B cell (primary cell): ENCODE measurements at regions not wholly inside any gene's neighbourhood (a gene's known extent, or its start where the extent isn't known, plus 50 kb on each side); places are given as distances from the start of the nearest gene placed in this dataset.

Source experiments
- ATAC-seq: fragments of 200-7000 bp; cut with Tn5 transposase; one replicate; pipeline ENCODE4 v1.10.0; 2021; ENCODE audit warnings: low read depth, mild to moderate bottlenecking, moderate number of reproducible peaks, moderate library complexity
- CTCF ChIA-PET: fragments of 350-600 bp; sonication (Branson Sonifier 250); formaldehyde crosslinking; loops from one replicate; lab custom pipeline; 2021; ENCODE audit warnings: antibody characterized with exemption, inconsistent platforms; lab: Charles Lee
- POLR2A ChIA-PET: fragments of 350-600 bp; sonication (Branson Sonifier 250); formaldehyde crosslinking; loops from one replicate; lab custom pipeline; 2021; ENCODE audit warnings: antibody characterized with exemption; lab: Charles Lee
- DNase-seq: peaks from one replicate; pipeline ENCODE4 v3.0.0; 2013
- H2AFZ ChIP-seq: 2 replicates; pipeline ENCODE4 v1.6.1; 2012; ENCODE audit warnings: mild to moderate bottlenecking, low read depth, low read length; ENCODE audit not compliant: insufficient read depth, poor library complexity, severe bottlenecking
- H3K27ac ChIP-seq, 2 donors: 1 replicate in 1 of 2; 2 replicates in 1 of 2; pipeline ENCODE4 v1.5.1; 2012 to 2013; ENCODE audit warnings: low read length in 2 of 2, mild to moderate bottlenecking in 2 of 2, moderate library complexity in 1 of 2
- H3K27me3 ChIP-seq, 4 experiments: fragments of 200-600 bp in 1 of 4; sonication (generic) in 1 of 4; replicated peaks in 1 of 4; 1 replicate in 2 of 4; 2 replicates in 2 of 4; pipeline versions ENCODE4 v1.6.1 to v1.7.0; 2013 to 2016; ENCODE audit warnings: low read length in 3 of 4, mild to moderate bottlenecking in 2 of 4, mixed read lengths in 1 of 4, moderate library complexity in 1 of 4; ENCODE audit not compliant: insufficient read depth in 4 of 4, control insufficient read depth in 3 of 4; ENCODE audit errors: control extremely low read depth in 1 of 4
- H3K36me3 ChIP-seq, 2 experiments: replicated peaks in 1 of 2; 1 replicate in 1 of 2; 2 replicates in 1 of 2; pipeline versions ENCODE4 v1.6.1 to v1.7.1; 2013; ENCODE audit warnings: low read length in 1 of 2; ENCODE audit not compliant: insufficient read depth in 2 of 2, control insufficient read depth in 1 of 2; ENCODE audit errors: control extremely low read depth in 1 of 2, extremely low read depth in 1 of 2
- H3K4me1 ChIP-seq, 2 donors: fragments of 200-600 bp in 1 of 2; sonication (generic) in 1 of 2; 1 replicate in 1 of 2; 2 replicates in 1 of 2; pipeline versions ENCODE4 v1.5.1 to v1.6.1; 2013 to 2017; ENCODE audit warnings: low read length in 2 of 2; ENCODE audit not compliant: control insufficient read depth in 2 of 2, insufficient read depth in 2 of 2
- H3K4me2 ChIP-seq: replicated peaks from 2 replicates; pipeline ENCODE3; 2012; ENCODE audit warnings: mild to moderate bottlenecking, low read depth, low read length; ENCODE audit not compliant: poor library complexity, severe bottlenecking
- H3K4me3 ChIP-seq, 5 experiments: fragments of 200-600 bp in 1 of 5; sonication (generic) in 1 of 5; 1 replicate in 3 of 5; 2 replicates in 2 of 5; pipeline versions ENCODE4 v1.5.1 to v1.7.0; 2011 to 2016; ENCODE audit warnings: low read length in 4 of 5, mild to moderate bottlenecking in 4 of 5, low read depth in 2 of 5, control low read depth in 1 of 5, moderate library complexity in 1 of 5; ENCODE audit not compliant: insufficient read depth in 1 of 5; ENCODE audit errors: control extremely low read depth in 1 of 5, extremely low read depth in 1 of 5
- H3K79me2 ChIP-seq: fragments of 200-600 bp; sonication (generic); one replicate; pipeline ENCODE4 v1.6.0; 2016; ENCODE audit warnings: low read length; ENCODE audit not compliant: control insufficient read depth, insufficient read depth
- H3K9ac ChIP-seq: fragments of 200-600 bp; sonication (generic); 2 replicates; pipeline ENCODE4 v1.6.1; 2017; ENCODE audit warnings: mild to moderate bottlenecking, low read length, moderate library complexity
- H3K9me3 ChIP-seq, 3 donors: one replicate each; pipeline versions ENCODE4 v1.6.1 to v1.7.1; 2013; ENCODE audit warnings: low read length in 2 of 3; ENCODE audit not compliant: control insufficient read depth in 2 of 3, insufficient read depth in 1 of 3; ENCODE audit errors: control extremely low read depth in 1 of 3
- H4K20me1 ChIP-seq: 2 replicates; pipeline ENCODE4 v1.6.0; 2012; ENCODE audit warnings: mild to moderate bottlenecking, low read length; ENCODE audit not compliant: insufficient read depth, control insufficient read depth, poor library complexity, severe bottlenecking
- H3K27ac Mint-ChIP-seq: one replicate; pipeline ENCODE4 v1.8.0; 2021; ENCODE audit warnings: mixed read lengths
- H3K27me3 Mint-ChIP-seq: one replicate; pipeline ENCODE4 v1.8.0; 2021; ENCODE audit warnings: mixed read lengths
- H3K4me1 Mint-ChIP-seq: one replicate; pipeline ENCODE4 v1.8.0; 2021; ENCODE audit warnings: mixed read lengths
- H3K4me3 Mint-ChIP-seq: one replicate; pipeline ENCODE4 v1.8.0; 2021; ENCODE audit warnings: mixed read lengths
- H3K9me3 Mint-ChIP-seq: one replicate; pipeline ENCODE4 v1.8.0; 2022; ENCODE audit warnings: mixed read lengths; ENCODE audit not compliant: insufficient read depth
- CTCF ChIP-seq: fragments of 200-600 bp; IDR thresholded peaks from one replicate; pipeline ENCODE4 v1.8.0; 2022; ENCODE audit warnings: antibody characterized with exemption, mild to moderate bottlenecking
- EZH2 ChIP-seq: IDR thresholded peaks from 2 replicates; pipeline ENCODE4 v1.6.1; 2012; ENCODE audit warnings: borderline replicate concordance, low read depth, mild to moderate bottlenecking, moderate library complexity, low read length; ENCODE audit not compliant: insufficient read depth, poor library complexity, severe bottlenecking
- WGBS: methylation state at CpG from one replicate; pipeline ENCODE4 v1.1.5; 2013; ENCODE audit warnings: missing lambda C conversion rate; ENCODE audit not compliant: insufficient coverage; 5-methylcytosine and 5-hydroxymethylcytosine counted together
- intact Hi-C: fragments of 100-400 bp; cut with micrococcal nuclease; formaldehyde crosslinking; loops from one replicate; pipeline ENCODE4 v1.10.0; 2022

GRCh38 chr6:114649298-114649697, 306.5 kb upstream of the HS3ST5 start:
- no peak for ATAC-seq
- no peaks in the 10 kb centered on the region for H3K4me1 Mint-ChIP-seq
- H3K27me3 Mint-ChIP-seq, result no peaks in the 10 kb centered on the region
- TF ChIP-seq EZH2 (no peak), CTCF (no peak)
- H3K4me3 ChIP-seq, result no peak overlapping the region
- H3K79me2 ChIP-seq, result no peaks in the 10 kb centered on the region
- H3K4me1 ChIP-seq, result no peaks in the 10 kb centered on the region
- H3K27me3 ChIP-seq, result no peaks in the 10 kb centered on the region
- no peak overlapping the region for H3K4me2 ChIP-seq
- ChIA-PET POLR2A (no interaction called here), CTCF (no interaction called here)
- no peaks in the 10 kb centered on the region for H3K36me3 ChIP-seq
- peaks cover 2% of the 10 kb centered on the region for H3K9me3 Mint-ChIP-seq
- no peak overlapping the region for H3K27ac Mint-ChIP-seq
- no peak overlapping the region for H3K9ac ChIP-seq
- 80% methylated on average over 1 of the region's 2 CpGs for WGBS
- H3K9me3 ChIP-seq, result no peaks in the 10 kb centered on the region
- no peak overlapping the region for H3K4me3 Mint-ChIP-seq
- no peak overlapping the region for H3K27ac ChIP-seq
- DNase-seq, result no peak
- no peak overlapping the region for H2AFZ ChIP-seq
- H4K20me1 ChIP-seq, result no peaks in the 10 kb centered on the region
- intact Hi-C loops, result no loop called here

GRCh38 chr6:114648847-114649246, 306.0 kb upstream of the HS3ST5 start:
- H3K79me2 ChIP-seq, result no peaks in the 10 kb centered on the region
- no peak overlapping the region for H3K27ac ChIP-seq
- no peaks in the 10 kb centered on the region for H4K20me1 ChIP-seq
- no peak for ATAC-seq
- no peak for DNase-seq
- no peaks in the 10 kb centered on the region for H3K27me3 ChIP-seq
- H3K4me3 Mint-ChIP-seq, result no peak overlapping the region
- no peak overlapping the region for H3K9ac ChIP-seq
- H3K27ac Mint-ChIP-seq, result no peak overlapping the region
- 73% methylated on average over 1 of the region's 2 CpGs for WGBS
- H3K9me3 ChIP-seq, result no peaks in the 10 kb centered on the region
- POLR2A ChIA-PET, result no interaction called here
- CTCF ChIA-PET, result no interaction called here
- H3K36me3 ChIP-seq, result no peaks in the 10 kb centered on the region
- H3K27me3 Mint-ChIP-seq, result no peaks in the 10 kb centered on the region
- TF ChIP-seq CTCF, result no peak
- no peak for TF ChIP-seq EZH2
- peaks cover 2% of the 10 kb centered on the region for H3K9me3 Mint-ChIP-seq
- no peaks in the 10 kb centered on the region for H3K4me1 Mint-ChIP-seq
- H2AFZ ChIP-seq, result no peak overlapping the region
- intact Hi-C loops, result no loop called here
- no peak overlapping the region for H3K4me2 ChIP-seq
- no peak overlapping the region for H3K4me3 ChIP-seq
- no peaks in the 10 kb centered on the region for H3K4me1 ChIP-seq
